ENCODE measurements at regions not wholly inside any gene's neighbourhood (a gene's known extent, or its start where the extent isn't known, plus 50 kb on each side); places are given as distances from the start of the nearest gene placed in this dataset.

DNA sequence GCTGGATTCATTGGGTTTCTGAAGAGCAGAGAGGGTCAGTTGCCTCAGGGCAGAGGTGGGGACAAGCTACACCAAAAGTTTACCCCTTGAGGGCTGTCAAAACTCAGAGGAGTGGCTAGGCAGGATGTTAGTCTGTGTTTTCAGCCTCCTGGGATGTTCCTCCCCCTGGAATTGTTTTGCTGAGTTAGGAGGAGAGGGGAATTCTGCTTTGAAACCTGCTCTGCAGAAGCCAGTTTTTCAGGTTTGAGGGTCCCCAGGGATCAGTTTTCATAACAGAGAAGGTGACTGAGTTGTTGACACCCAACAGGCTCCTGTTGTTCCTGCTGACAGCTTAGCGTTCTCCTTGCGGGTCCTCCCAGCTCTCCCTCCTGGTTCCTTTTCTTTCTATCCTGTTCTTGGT, 121.9 kb upstream of the TMTC4 start:
- TF ChIP-seq POLR2A (IDR thresholded peaks at IDR 0.05) (no peak), CTCF (IDR thresholded peaks at IDR 0.05) (no peak)
